ENCODE measurements at regions not wholly inside any gene's neighbourhood (a gene's known extent, or its start where the extent isn't known, plus 50 kb on each side); places are given as distances from the start of the nearest gene placed in this dataset.

DNA sequence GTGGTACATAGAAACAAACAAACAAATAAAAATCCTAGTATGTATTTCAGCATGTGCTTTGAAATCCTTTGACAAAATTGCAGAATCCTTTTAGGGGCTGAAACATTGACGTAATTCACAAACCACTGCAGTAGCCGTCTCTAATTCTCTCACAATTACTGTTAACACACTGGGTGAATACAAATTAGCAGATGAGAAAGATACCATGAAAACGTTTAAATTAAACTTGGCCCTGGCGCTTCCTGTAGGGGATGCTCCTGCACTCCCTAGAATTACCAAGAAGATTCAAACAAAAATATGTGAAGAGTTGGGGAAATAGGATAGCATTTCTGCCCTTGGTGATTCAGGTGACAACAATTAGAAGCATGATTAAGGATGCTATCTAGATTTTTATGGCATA lies 772.5 kb upstream of the PRKX start (continued):
- TF ChIP-seq, protein P1, sequence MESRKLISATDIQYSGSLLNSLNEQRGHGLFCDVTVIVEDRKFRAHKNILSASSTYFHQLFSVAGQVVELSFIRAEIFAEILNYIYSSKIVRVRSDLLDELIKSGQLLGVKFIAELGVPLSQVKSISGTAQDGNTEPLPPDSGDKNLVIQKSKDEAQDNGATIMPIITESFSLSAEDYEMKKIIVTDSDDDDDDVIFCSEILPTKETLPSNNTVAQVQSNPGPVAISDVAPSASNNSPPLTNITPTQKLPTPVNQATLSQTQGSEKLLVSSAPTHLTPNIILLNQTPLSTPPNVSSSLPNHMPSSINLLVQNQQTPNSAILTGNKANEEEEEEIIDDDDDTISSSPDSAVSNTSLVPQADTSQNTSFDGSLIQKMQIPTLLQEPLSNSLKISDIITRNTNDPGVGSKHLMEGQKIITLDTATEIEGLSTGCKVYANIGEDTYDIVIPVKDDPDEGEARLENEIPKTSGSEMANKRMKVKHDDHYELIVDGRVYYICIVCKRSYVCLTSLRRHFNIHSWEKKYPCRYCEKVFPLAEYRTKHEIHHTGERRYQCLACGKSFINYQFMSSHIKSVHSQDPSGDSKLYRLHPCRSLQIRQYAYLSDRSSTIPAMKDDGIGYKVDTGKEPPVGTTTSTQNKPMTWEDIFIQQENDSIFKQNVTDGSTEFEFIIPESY (IDR thresholded peaks at IDR 0.05; ENCODE audit: borderline replicate concordance, low read depth): no peak
- TF ChIP-seq CHD2 (IDR thresholded peaks at IDR 0.05; ENCODE audit: low read length, partially characterized antibody) (no peak), NRF1 (IDR thresholded peaks at IDR 0.05; ENCODE audit: low read depth, low read length) (no peak), GABPA (IDR thresholded peaks at IDR 0.05; ENCODE audit: low read depth) (no peak)
- TF ChIP-seq, protein P2, sequence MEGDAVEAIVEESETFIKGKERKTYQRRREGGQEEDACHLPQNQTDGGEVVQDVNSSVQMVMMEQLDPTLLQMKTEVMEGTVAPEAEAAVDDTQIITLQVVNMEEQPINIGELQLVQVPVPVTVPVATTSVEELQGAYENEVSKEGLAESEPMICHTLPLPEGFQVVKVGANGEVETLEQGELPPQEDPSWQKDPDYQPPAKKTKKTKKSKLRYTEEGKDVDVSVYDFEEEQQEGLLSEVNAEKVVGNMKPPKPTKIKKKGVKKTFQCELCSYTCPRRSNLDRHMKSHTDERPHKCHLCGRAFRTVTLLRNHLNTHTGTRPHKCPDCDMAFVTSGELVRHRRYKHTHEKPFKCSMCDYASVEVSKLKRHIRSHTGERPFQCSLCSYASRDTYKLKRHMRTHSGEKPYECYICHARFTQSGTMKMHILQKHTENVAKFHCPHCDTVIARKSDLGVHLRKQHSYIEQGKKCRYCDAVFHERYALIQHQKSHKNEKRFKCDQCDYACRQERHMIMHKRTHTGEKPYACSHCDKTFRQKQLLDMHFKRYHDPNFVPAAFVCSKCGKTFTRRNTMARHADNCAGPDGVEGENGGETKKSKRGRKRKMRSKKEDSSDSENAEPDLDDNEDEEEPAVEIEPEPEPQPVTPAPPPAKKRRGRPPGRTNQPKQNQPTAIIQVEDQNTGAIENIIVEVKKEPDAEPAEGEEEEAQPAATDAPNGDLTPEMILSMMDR (IDR thresholded peaks at IDR 0.05): no peak
- TF ChIP-seq, protein P3, sequence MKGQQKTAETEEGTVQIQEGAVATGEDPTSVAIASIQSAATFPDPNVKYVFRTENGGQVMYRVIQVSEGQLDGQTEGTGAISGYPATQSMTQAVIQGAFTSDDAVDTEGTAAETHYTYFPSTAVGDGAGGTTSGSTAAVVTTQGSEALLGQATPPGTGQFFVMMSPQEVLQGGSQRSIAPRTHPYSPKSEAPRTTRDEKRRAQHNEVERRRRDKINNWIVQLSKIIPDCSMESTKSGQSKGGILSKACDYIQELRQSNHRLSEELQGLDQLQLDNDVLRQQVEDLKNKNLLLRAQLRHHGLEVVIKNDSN (IDR thresholded peaks at IDR 0.05; ENCODE audit: borderline replicate concordance, low read depth): no peak
- TF ChIP-seq, protein P4, sequence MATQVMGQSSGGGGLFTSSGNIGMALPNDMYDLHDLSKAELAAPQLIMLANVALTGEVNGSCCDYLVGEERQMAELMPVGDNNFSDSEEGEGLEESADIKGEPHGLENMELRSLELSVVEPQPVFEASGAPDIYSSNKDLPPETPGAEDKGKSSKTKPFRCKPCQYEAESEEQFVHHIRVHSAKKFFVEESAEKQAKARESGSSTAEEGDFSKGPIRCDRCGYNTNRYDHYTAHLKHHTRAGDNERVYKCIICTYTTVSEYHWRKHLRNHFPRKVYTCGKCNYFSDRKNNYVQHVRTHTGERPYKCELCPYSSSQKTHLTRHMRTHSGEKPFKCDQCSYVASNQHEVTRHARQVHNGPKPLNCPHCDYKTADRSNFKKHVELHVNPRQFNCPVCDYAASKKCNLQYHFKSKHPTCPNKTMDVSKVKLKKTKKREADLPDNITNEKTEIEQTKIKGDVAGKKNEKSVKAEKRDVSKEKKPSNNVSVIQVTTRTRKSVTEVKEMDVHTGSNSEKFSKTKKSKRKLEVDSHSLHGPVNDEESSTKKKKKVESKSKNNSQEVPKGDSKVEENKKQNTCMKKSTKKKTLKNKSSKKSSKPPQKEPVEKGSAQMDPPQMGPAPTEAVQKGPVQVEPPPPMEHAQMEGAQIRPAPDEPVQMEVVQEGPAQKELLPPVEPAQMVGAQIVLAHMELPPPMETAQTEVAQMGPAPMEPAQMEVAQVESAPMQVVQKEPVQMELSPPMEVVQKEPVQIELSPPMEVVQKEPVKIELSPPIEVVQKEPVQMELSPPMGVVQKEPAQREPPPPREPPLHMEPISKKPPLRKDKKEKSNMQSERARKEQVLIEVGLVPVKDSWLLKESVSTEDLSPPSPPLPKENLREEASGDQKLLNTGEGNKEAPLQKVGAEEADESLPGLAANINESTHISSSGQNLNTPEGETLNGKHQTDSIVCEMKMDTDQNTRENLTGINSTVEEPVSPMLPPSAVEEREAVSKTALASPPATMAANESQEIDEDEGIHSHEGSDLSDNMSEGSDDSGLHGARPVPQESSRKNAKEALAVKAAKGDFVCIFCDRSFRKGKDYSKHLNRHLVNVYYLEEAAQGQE (IDR thresholded peaks at IDR 0.05; ENCODE audit: low read depth, low read length): no peak

DNA sequence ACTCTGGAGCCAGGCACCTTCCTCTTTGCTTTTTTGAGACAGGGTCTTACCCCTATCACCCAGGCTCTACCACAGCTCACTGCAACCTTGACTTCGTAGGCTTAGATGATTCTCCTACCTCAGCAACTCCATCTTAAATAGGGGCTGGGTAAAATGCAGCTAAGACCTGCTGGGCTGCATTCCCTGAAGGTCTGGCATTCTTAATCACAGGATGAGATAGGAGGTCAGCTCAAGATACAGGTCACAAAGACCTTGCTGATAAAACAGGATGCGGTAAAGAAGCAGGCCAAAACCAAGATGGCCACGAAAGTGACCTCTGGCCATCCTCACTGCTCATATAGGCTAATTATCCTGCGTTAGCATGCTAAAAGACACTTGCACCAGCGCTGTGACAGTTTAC lies 770.8 kb upstream of the PRKX start:
- Histone ChIP-seq H4K20me1 (ENCODE audit: insufficient read depth) (no peaks in the 10 kb centered on the region), H3K27me3 (ENCODE audit: insufficient read depth) (no peaks in the 10 kb centered on the region), H3K4me2 (no peak overlapping the region), H3K9me2 (no peaks in the 10 kb centered on the region), H3F3A (replicated peaks; ENCODE audit: insufficient read depth) (no peaks in the 10 kb centered on the region), H3K36me3 (replicated peaks in 1 of 2; ENCODE audit: control insufficient read depth in 1 of 2, insufficient read depth in 2 of 2, low read length in 1 of 2) (no peaks in the 10 kb centered on the region), H3K9ac (no peak overlapping the region), H3K4me1 (ENCODE audit: control insufficient read depth in 1 of 2, insufficient read depth in 2 of 2, low read depth in 1 of 2, low read length in 1 of 2) (no peaks in the 10 kb centered on the region), H3K79me2 (ENCODE audit: insufficient read depth) (no peaks in the 10 kb centered on the region), H3K4me3 (ENCODE audit: low read depth in 2 of 2, low read length in 1 of 2) (no peak overlapping the region), H2AFZ (ENCODE audit: low read depth) (no peak overlapping the region), H3K9me3 (no peaks in the 10 kb centered on the region; the same call in 1 of the 2 replicates), H3K27ac (ENCODE audit: low read depth in 2 of 2, low read length in 1 of 2) (no peak overlapping the region)
- TF ChIP-seq CHD2 (IDR thresholded peaks at IDR 0.05; ENCODE audit: low read length, partially characterized antibody) (no peak), TCF12 (IDR thresholded peaks at IDR 0.05) (no peak), GATA2 (CRISPR knock-in tag; IDR thresholded peaks at IDR 0.05) (no peak)
- CTCF ChIA-PET: no interaction called here
- POLR2A ChIA-PET: no interaction called here
- WGBS (ENCODE audit: low lambda C conversion rate): 2% methylated on average over 5 of the region's 5 CpGs
- DNase-seq: no peak

All from SK-N-SH (cell line).